GM10248 (cell line): ENCODE measurements at regions not wholly inside any gene's neighbourhood (a gene's known extent, or its start where the extent isn't known, plus 50 kb on each side); places are given as distances from the start of the nearest gene placed in this dataset.

Experiments used
- CTCF ChIA-PET: fragments of 300-600 bp; sonication (Branson Sonifier 250); formaldehyde crosslinking; extraction: SDS; loops from one replicate; lab custom pipeline; 2021; ENCODE audit warnings: antibody characterized with exemption; lab: Yijun Ruan, JAX
- POLR2A ChIA-PET: fragments of 350-650 bp; sonication (Branson Sonifier 250); formaldehyde crosslinking; extraction: SDS; loops from one replicate; lab custom pipeline; 2020; ENCODE audit warnings: antibody characterized with exemption; lab: Yijun Ruan, JAX
- DNase-seq: peaks from one replicate; pipeline ENCODE4 v3.0.0; 2012; ENCODE audit errors: extremely low spot score
- CTCF ChIP-seq: IDR thresholded peaks from 2 replicates; pipeline ENCODE4 v1.5.1; 2012; ENCODE audit warnings: mild to moderate bottlenecking, low read depth; ENCODE audit errors: extremely low read depth, missing control alignments, control extremely low read depth

GRCh38 chr6:169997187-169997929 is 245.9 kb downstream of the ERMARD start:
- ChIA-PET CTCF (no interaction called here), POLR2A (interaction anchor here (0.6 kb wide), 1 partner anchor 42 kb away, joined by 4 read pairs; no protein-coding TSS in a partner anchor)
- no peak for TF ChIP-seq CTCF
- no peak for DNase-seq

- no peak for DNase-seq
- ChIA-PET POLR2A (no interaction called here), CTCF (no interaction called here)
- TF ChIP-seq CTCF, result no peak
These were observed 245.1 kb downstream of the ERMARD start for GRCh38 chr6:169996378-169997051.

- TF ChIP-seq CTCF, result no peak
- POLR2A ChIA-PET, result no interaction called here
- no peak for DNase-seq
- CTCF ChIA-PET, result interaction anchor here (1.0 kb wide), 1 partner anchor 19 kb away, joined by 3 read pairs; no protein-coding TSS in a partner anchor
These were observed 243.3 kb downstream of the ERMARD start for GRCh38 chr6:169994739-169995138.

- ChIA-PET CTCF (interaction anchor here (1.0 kb wide), 1 partner anchor 19 kb away, joined by 3 read pairs; no protein-coding TSS in a partner anchor), POLR2A (no interaction called here)
- no peak for DNase-seq
- TF ChIP-seq CTCF, result no peak
These were observed 242.5 kb downstream of the ERMARD start for GRCh38 chr6:169993861-169994481.

GRCh38 chr6:169991913-169992312 is 240.5 kb downstream of the ERMARD start:
- CTCF ChIA-PET, result interaction anchor here (1.5 kb wide), 1 partner anchor 12 kb away, joined by 4 read pairs; no protein-coding TSS in a partner anchor
- no peak for DNase-seq
- POLR2A ChIA-PET, result no interaction called here
- no peak for TF ChIP-seq CTCF

- CTCF ChIA-PET, result interaction anchor here (1.5 kb wide), 1 partner anchor 13 kb away, joined by 4 read pairs; no protein-coding TSS in a partner anchor
- DNase-seq, result no peak
- POLR2A ChIA-PET, result no interaction called here
- no peak for TF ChIP-seq CTCF
These were observed 239.6 kb downstream of the ERMARD start for GRCh38 chr6:169991031-169991390.
